Tibial artery (tissue), 4 donors: ENCODE measurements at regions not wholly inside any gene's neighbourhood (a gene's known extent, or its start where the extent isn't known, plus 50 kb on each side); places are given as distances from the start of the nearest gene placed in this dataset.
A peak's percentile ranks its signal among the peaks of the same experiment; 100 is the strongest.

Source experiments
- DNase-seq, 2 donors: peaks; one replicate each; pipeline ENCODE4 v3.0.0-alpha.2; 2019
- H3K27ac ChIP-seq, 2 donors: fragments of 200-600 bp; sonication (generic) in 1 of 2; 1 replicate in 1 of 2; 2 replicates in 1 of 2; pipeline ENCODE4 v1.5.1; 2018 to 2019; ENCODE audit warnings: mild to moderate bottlenecking in 1 of 2
- H3K27me3 ChIP-seq, 2 donors: fragments of 200-600 bp; sonication (generic) in 1 of 2; one replicate each; pipeline versions ENCODE4 v1.5.1 to v1.6.0; 2016 to 2019
- H3K36me3 ChIP-seq, 3 donors: fragments of 200-600 bp; sonication (generic) in 2 of 3; one replicate each; pipeline ENCODE4 v1.5.1; 2016 to 2019; ENCODE audit warnings: mild to moderate bottlenecking in 2 of 3
- H3K4me1 ChIP-seq, 4 donors: fragments of 200-600 bp; sonication (generic) in 2 of 4; 1 replicate in 3 of 4; 2 replicates in 1 of 4; pipeline ENCODE4 v1.5.1; 2016 to 2019
- H3K4me3 ChIP-seq, 2 donors: fragments of 200-600 bp; sonication (generic) in 1 of 2; 1 replicate in 1 of 2; 2 replicates in 1 of 2; pipeline ENCODE4 v1.5.1; 2018 to 2019; ENCODE audit warnings: mild to moderate bottlenecking in 2 of 2
- H3K9me3 ChIP-seq, 3 donors: fragments of 200-600 bp; sonication (generic) in 1 of 3; one replicate each; pipeline ENCODE4 v1.5.1; 2016 to 2019
- intact Hi-C: fragments of 100-400 bp; cut with DNase I; formaldehyde crosslinking; loops from one replicate; pipeline ENCODE4 v1.15.0; 2023; ENCODE audit warnings: low total_unique reads
- TF ChIP-seq, protein P1 (sequence below), 2 experiments: fragments of 200-600 bp in 1 of 2; fragments of 450-650 bp in 1 of 2; IDR thresholded peaks; one replicate each; pipeline ENCODE4 v1.5.1; 2017 to 2019; ENCODE audit warnings: antibody characterized with exemption in 2 of 2, mild to moderate bottlenecking in 1 of 2, moderate library complexity in 1 of 2

DNA sequence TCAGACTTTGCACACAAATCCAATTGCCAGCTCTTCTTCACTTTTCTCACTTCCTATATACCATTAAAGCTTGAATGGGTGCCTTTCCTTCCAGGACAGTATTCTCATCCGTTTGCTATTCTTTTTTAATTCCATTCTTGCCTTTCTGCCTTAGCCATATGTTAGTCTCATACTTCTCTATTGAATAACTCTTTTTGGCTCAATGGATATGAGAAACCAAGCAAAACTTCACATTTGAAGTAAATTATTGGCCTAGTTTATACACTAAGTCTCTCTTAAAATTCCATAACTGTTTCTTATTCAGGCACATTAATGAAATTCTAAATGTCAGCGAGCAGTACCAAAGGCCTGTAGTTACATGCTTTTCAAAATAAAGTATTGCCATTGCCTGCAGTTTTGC is 129.6 kb upstream of the FRY start:
- Histone ChIP-seq H3K27ac (peak overlapping the region in 1 of 2 donors; percentile 19), H3K4me3 (no peak overlapping the region), H3K27me3 (no peaks in the 10 kb centered on the region), H3K36me3 (no peaks in the 10 kb centered on the region), H3K4me1 (peaks cover 0 to 76% (median 27%) of the 10 kb centered on the region in 4 donors), H3K9me3 (no peaks in the 10 kb centered on the region)
- DNase-seq = no peak
- intact Hi-C loops = no loop called here
- TF ChIP-seq, protein P1, sequence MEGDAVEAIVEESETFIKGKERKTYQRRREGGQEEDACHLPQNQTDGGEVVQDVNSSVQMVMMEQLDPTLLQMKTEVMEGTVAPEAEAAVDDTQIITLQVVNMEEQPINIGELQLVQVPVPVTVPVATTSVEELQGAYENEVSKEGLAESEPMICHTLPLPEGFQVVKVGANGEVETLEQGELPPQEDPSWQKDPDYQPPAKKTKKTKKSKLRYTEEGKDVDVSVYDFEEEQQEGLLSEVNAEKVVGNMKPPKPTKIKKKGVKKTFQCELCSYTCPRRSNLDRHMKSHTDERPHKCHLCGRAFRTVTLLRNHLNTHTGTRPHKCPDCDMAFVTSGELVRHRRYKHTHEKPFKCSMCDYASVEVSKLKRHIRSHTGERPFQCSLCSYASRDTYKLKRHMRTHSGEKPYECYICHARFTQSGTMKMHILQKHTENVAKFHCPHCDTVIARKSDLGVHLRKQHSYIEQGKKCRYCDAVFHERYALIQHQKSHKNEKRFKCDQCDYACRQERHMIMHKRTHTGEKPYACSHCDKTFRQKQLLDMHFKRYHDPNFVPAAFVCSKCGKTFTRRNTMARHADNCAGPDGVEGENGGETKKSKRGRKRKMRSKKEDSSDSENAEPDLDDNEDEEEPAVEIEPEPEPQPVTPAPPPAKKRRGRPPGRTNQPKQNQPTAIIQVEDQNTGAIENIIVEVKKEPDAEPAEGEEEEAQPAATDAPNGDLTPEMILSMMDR (IDR thresholded peaks at IDR 0.05) = no peak

DNA sequence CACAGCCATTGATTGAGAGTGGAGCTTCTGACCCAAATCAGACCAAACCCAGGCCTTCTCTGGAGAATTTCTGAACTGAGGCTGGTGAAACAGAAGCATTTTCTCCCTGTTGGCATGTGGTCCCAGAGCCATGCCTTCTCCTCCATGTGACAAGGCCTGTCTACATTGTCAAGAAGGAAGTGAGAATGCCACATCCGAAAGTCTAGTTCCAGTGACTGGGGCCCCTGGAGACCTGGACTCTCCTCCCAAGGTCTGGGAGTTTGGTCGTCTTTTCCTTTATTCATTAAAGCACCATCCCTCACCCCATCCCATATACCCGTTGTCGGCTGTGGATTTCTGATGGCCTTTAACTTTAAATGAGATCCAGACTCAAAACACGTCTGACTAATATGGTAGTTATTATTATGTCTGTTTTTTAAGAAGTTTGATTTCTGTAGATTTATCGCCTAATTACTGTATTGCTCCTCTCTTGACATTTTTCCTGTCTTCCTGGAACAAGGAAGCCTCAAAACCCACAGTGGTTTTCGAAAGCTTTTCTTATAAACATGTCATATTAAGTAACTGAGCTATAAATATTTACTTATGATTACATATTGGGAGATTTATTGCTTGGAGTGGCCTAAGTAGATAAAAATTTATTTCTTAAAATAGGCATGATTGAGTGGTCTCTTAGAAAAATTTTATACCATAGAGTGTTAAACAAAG is 128.3 kb upstream of the FRY start:
- TF ChIP-seq, protein P1 (IDR thresholded peaks at IDR 0.05) = no peak
- Histone ChIP-seq H3K27ac (peak overlapping the region; percentile 49 to 54), H3K9me3 (no peaks in the 10 kb centered on the region), H3K4me1 (peaks cover 0 to 65% (median 18%) of the 10 kb centered on the region in 4 donors), H3K4me3 (no peak overlapping the region), H3K27me3 (no peaks in the 10 kb centered on the region), H3K36me3 (no peaks in the 10 kb centered on the region)
- no peak for DNase-seq
- intact Hi-C loops = no loop called here

DNA sequence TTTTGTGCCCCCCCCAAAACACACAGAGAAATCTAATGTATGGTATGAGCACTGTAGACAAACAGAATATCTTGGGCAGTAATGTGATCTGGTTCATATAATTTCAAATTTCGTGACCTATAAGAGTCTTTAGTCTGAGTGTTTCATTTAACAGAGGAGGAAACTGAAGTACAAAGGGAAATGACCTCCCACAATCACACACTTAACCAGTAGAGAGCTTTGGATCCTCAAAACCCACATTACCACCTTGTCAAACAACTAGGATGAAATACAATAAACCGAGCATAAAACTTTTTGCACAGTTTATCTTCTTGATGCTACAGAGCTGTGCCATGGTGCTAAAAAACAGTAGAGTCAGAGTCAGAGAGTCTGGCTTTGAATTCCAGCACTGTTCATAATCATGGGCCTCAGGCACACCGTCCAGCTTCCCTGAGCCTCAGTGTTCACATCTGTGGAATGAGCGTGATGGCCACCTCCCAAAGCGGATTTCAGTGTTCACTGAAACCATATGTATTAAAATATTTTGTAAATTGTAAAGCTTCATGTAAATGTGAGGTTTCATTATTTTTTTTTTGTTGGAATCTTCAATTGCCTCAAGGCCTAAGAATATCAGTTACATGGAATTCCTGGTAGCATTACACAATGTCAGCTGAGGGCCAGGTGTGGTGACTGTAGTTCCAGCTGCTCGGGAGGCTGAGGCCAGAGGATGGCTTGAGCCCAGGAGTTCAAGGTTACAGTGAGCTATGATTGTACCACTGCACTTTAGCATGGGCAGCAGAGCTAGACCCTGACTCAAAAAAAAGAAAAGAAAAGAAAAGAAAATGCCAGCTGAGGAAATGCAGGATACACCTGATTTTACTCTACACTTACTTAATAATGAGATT is 126.4 kb upstream of the FRY start:
- H3K9me3 ChIP-seq = no peaks in the 10 kb centered on the region

DNA sequence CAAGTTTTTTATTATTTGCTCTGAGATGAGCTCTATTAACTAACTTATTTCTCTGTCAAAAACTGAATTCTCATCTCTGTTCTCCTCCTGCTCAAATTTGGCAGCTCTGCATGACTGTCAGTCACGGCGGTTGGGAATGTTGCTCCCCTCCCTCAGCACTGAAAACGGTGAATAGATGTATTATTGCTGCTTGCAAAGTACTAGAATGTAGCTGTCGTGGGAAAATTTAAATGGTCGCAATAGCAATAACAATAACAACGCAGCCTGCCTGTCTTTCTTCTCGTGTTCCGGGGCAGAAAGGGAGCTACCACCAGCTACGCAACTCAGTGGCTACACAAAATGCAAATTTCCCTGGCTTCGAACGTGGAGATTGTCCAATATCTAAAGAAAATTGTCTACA is 125.6 kb upstream of the FRY start:
- Histone ChIP-seq H3K27me3 (no peaks in the 10 kb centered on the region), H3K9me3 (no peaks in the 10 kb centered on the region), H3K27ac (no peak overlapping the region), H3K4me3 (peak overlapping the region; percentile 23 to 27), H3K4me1 (peaks cover 0 to 77% (median 26%) of the 10 kb centered on the region in 4 donors), H3K36me3 (no peaks in the 10 kb centered on the region)
- no peak for DNase-seq
- TF ChIP-seq, protein P1 (IDR thresholded peaks at IDR 0.05) = no peak
- intact Hi-C loops = no loop called here

More for the DNA sequence above, 126.4 kb upstream of the FRY start:
- intact Hi-C loops = no loop called here
- TF ChIP-seq, protein P1 (IDR thresholded peaks at IDR 0.05) = no peak
- Histone ChIP-seq H3K27ac (no peak overlapping the region), H3K27me3 (no peaks in the 10 kb centered on the region), H3K36me3 (no peaks in the 10 kb centered on the region), H3K4me3 (no peak overlapping the region), H3K4me1 (peaks cover 0 to 71% (median 23%) of the 10 kb centered on the region in 4 donors)
- no peak for DNase-seq

DNA sequence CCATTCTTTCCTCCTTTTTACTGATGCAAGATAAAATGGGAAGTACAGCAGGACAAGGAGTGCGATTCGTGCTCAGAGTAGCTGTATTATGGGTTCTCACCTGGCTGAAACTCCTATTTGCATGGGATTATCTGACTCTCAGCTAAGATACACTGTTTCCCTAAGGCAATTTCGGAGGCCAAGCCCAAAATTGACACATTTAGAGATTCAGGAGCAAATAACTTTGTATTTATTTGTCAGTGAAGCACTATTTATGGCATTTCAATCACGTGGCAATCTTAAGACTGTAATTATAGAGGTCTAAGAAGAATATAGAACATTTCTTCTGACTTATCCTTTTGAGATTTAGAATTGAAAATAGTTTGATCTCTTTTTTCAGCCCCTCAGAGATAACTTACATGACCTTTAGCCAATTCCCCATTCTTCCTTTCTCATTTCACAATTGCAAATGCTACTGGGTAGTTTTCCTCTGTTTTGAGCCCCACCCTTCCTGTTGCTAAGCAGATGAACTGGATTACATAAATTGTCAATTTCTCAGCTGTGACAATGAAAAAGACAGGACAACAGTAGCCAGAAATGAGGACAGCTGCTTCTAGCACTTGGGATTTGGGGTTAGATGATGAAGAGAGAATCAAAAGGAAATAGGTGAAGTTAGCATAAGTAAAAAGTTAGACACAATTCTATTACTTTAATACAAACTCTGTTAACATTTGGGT is 122.7 kb upstream of the FRY start:
- H3K27ac ChIP-seq = no peak overlapping the region
- no peaks in the 10 kb centered on the region for H3K27me3 ChIP-seq
- no peaks in the 10 kb centered on the region for H3K36me3 ChIP-seq
- no peak for DNase-seq
- TF ChIP-seq, protein P1 (IDR thresholded peaks at IDR 0.05) = no peak
- peaks cover 0 to 62% (median 17%) of the 10 kb centered on the region in 4 donors for H3K4me1 ChIP-seq
- intact Hi-C loops = no loop called here
- H3K4me3 ChIP-seq = no peak overlapping the region
- no peaks in the 10 kb centered on the region for H3K9me3 ChIP-seq
